GM12878 (cell line): ENCODE measurements at regions not wholly inside any gene's neighbourhood (a gene's known extent, or its start where the extent isn't known, plus 50 kb on each side); places are given as distances from the start of the nearest gene placed in this dataset.

Experiments used
- ATF7 ChIP-seq: fragments of 450-650 bp; IDR thresholded peaks from 2 replicates; pipeline ENCODE4 v1.6.1; 2016; ENCODE audit warnings: low read depth, mild to moderate bottlenecking
- CEBPB ChIP-seq, 2 experiments: fragments of 150-350 bp in 1 of 2; IDR thresholded peaks; 2 replicates each; pipeline ENCODE4 v1.6.1; 2012 to 2014; ENCODE audit warnings: low read depth in 2 of 2, low read length in 2 of 2, borderline replicate concordance in 1 of 2, inconsistent platforms in 1 of 2
- FOXM1 ChIP-seq: IDR thresholded peaks from 2 replicates; pipeline ENCODE4 v1.6.1; 2012; ENCODE audit warnings: low read depth, mild to moderate bottlenecking, inconsistent platforms, low read length, moderate library complexity
- RB1 ChIP-seq: fragments of 450-650 bp; formaldehyde crosslinking; IDR thresholded peaks from 2 replicates; pipeline ENCODE4 v1.6.1; 2017; ENCODE audit warnings: mild to moderate bottlenecking, borderline replicate concordance
- STAT1 ChIP-seq: fragments of 450-650 bp; conservative IDR thresholded peaks from 2 replicates; pipeline ENCODE4 v1.6.1; 2014; ENCODE audit warnings: antibody characterized with exemption, mild to moderate bottlenecking
- TARDBP ChIP-seq: IDR thresholded peaks from 2 replicates; pipeline ENCODE4 v1.6.1; 2016; ENCODE audit warnings: borderline replicate concordance
- ZBTB4 ChIP-seq: fragments of 450-650 bp; formaldehyde crosslinking; IDR thresholded peaks from 2 replicates; pipeline ENCODE4 v1.4.0; 2022; ENCODE audit warnings: mild to moderate bottlenecking, moderate library complexity
- ZBTB40 ChIP-seq: fragments of 450-650 bp; IDR thresholded peaks from 2 replicates; pipeline ENCODE4 v1.6.1; 2016; ENCODE audit warnings: mild to moderate bottlenecking, moderate library complexity, borderline replicate concordance

GRCh38 chr17:77419095-77419494 is 278.3 kb downstream of the SEC14L1 start (continued):
- TF ChIP-seq ZBTB40 (no peak), CEBPB (IDR thresholded peaks at IDR 0.05; ENCODE audit: borderline replicate concordance in 1 of 2, low read depth in 2 of 2, low read length in 2 of 2) (no peak), RB1 (no peak), FOXM1 (no peak), TARDBP (no peak), ATF7 (no peak), STAT1 (no peak), ZBTB4 (CRISPR knock-in tag) (no peak)
- TF ChIP-seq, all 136 proteins: peak for 0
